IMR-90 (cell line): ENCODE measurements at regions not wholly inside any gene's neighbourhood (a gene's known extent, or its start where the extent isn't known, plus 50 kb on each side); places are given as distances from the start of the nearest gene placed in this dataset.

Source experiments
- ATAC-seq: fragments of 200-7000 bp; cut with Tn5 transposase; 2 replicates; pipeline ENCODE4 v1.9.1; 2020; ENCODE audit warnings: low read depth, mild to moderate bottlenecking, moderate library complexity
- BruUV-seq: library from RNA; stranded (reverse); fragments of 400-500 nt; replicated peaks from 2 replicates; lab custom pipeline; 2021; lab: Mats Ljungman, UMichigan
- CTCF ChIA-PET: fragments of 300-600 bp; formaldehyde crosslinking; extraction: SDS; loops from one replicate; lab custom pipeline; 2021; ENCODE audit warnings: antibody characterized with exemption; lab: Yijun Ruan, JAX
- POLR2A ChIA-PET: fragments of 300-600 bp; sonication (Branson Sonifier 250); formaldehyde crosslinking; loops from one replicate; lab custom pipeline; 2022; ENCODE audit warnings: antibody characterized with exemption; ENCODE audit not compliant: unreplicated experiment; lab: Charles Lee
- DNase-seq: peaks from one replicate; pipeline ENCODE4 v3.0.0; 2013
- H2AFZ ChIP-seq: replicated peaks from 2 replicates; pipeline ENCODE3; 2013; ENCODE audit warnings: low read length, mild to moderate bottlenecking; ENCODE audit not compliant: poor library complexity
- H2AK5ac ChIP-seq: 2 replicates; pipeline ENCODE4 v1.6.1; 2013; ENCODE audit warnings: low read depth, low read length, inconsistent platforms
- H2AK9ac ChIP-seq: replicated peaks from 2 replicates; pipeline ENCODE3; 2013; ENCODE audit warnings: mild to moderate bottlenecking, low read depth, low read length, moderate library complexity; ENCODE audit not compliant: poor library complexity
- H2BK120ac ChIP-seq: 2 replicates; pipeline ENCODE4 v1.6.1; 2013; ENCODE audit warnings: low read depth, low read length, inconsistent platforms
- H2BK15ac ChIP-seq: 3 replicates; pipeline ENCODE4 v1.6.1; 2013; ENCODE audit warnings: low read depth, low read length, inconsistent platforms
- H2BK20ac ChIP-seq: 2 replicates; pipeline ENCODE4 v1.6.1; 2013; ENCODE audit warnings: low read depth, mild to moderate bottlenecking, inconsistent platforms, low read length, moderate library complexity
- H2BK5ac ChIP-seq: 2 replicates; pipeline ENCODE4 v1.6.1; 2013; ENCODE audit warnings: mild to moderate bottlenecking, low read depth, low read length, inconsistent platforms; ENCODE audit not compliant: poor library complexity, severe bottlenecking
- H3K14ac ChIP-seq: replicated peaks from 2 replicates; pipeline ENCODE4 v1.6.1; 2013; ENCODE audit warnings: low read depth, low read length, inconsistent platforms
- H3K18ac ChIP-seq: 2 replicates; pipeline ENCODE4 v1.6.1; 2013; ENCODE audit warnings: low read depth, low read length, control low read depth
- H3K23ac ChIP-seq: 2 replicates; pipeline ENCODE4 v1.6.1; 2013; ENCODE audit warnings: low read depth, low read length, inconsistent platforms
- H3K27ac ChIP-seq: 2 replicates; pipeline ENCODE4 v1.5.1; 2013; ENCODE audit warnings: mild to moderate bottlenecking, control low read depth, low read length; ENCODE audit not compliant: insufficient read depth
- H3K27me3 ChIP-seq: 2 replicates; pipeline ENCODE4 v1.6.1; 2013; ENCODE audit warnings: low read length; ENCODE audit not compliant: control insufficient read depth, insufficient read depth
- H3K36me3 ChIP-seq: 2 replicates; pipeline ENCODE4 v1.6.1; 2013; ENCODE audit warnings: low read length, mixed read lengths; ENCODE audit not compliant: control insufficient read depth, insufficient read depth
- H3K4ac ChIP-seq: 2 replicates; pipeline ENCODE4 v1.6.1; 2013; ENCODE audit warnings: low read depth, low read length, inconsistent platforms
- H3K4me1 ChIP-seq: 2 replicates; pipeline ENCODE4 v1.6.1; 2013; ENCODE audit warnings: low read length, mixed read lengths; ENCODE audit not compliant: control insufficient read depth, insufficient read depth
- H3K4me2 ChIP-seq: 2 replicates; pipeline ENCODE4 v1.6.1; 2013; ENCODE audit warnings: low read depth, mild to moderate bottlenecking, control low read depth, low read length, moderate library complexity
- H3K4me3 ChIP-seq: 2 replicates; pipeline ENCODE4 v1.5.1; 2013; ENCODE audit warnings: low read depth, mild to moderate bottlenecking, control low read depth, low read length, moderate library complexity; ENCODE audit not compliant: insufficient read depth
- H3K56ac ChIP-seq: 2 replicates; pipeline ENCODE4 v1.6.1; 2013; ENCODE audit warnings: low read length, inconsistent platforms; ENCODE audit not compliant: insufficient read depth; ENCODE audit errors: extremely low read depth
- H3K79me1 ChIP-seq, 2 experiments: 2 replicates each; pipeline ENCODE4 v1.6.1; 2013; ENCODE audit warnings: low read length in 2 of 2, inconsistent platforms in 1 of 2, low read depth in 1 of 2
- H3K9ac ChIP-seq: 2 replicates; pipeline ENCODE4 v1.6.1; 2013; ENCODE audit warnings: low read depth, low read length, control low read depth
- H3K9me1 ChIP-seq: 2 replicates; pipeline ENCODE4 v1.6.1; 2013; ENCODE audit warnings: low read length, inconsistent platforms; ENCODE audit not compliant: insufficient read depth
- H3K9me3 ChIP-seq: 2 replicates; pipeline ENCODE4 v1.6.1; 2013; ENCODE audit warnings: low read length; ENCODE audit not compliant: control insufficient read depth, insufficient read depth
- H4K20me1 ChIP-seq: 2 replicates; pipeline ENCODE4 v1.6.1; 2013; ENCODE audit warnings: low read length, inconsistent platforms; ENCODE audit not compliant: insufficient read depth
- H4K5ac ChIP-seq: 2 replicates; pipeline ENCODE4 v1.6.1; 2013; ENCODE audit warnings: mild to moderate bottlenecking, low read depth, low read length, control low read depth
- H4K8ac ChIP-seq, 2 experiments: 2 replicates each; pipeline ENCODE4 v1.6.1; 2013; ENCODE audit warnings: low read depth in 2 of 2, low read length in 2 of 2, control low read depth in 1 of 2, inconsistent platforms in 1 of 2
- H4K91ac ChIP-seq: 2 replicates; pipeline ENCODE4 v1.6.1; 2013; ENCODE audit warnings: low read depth, low read length, inconsistent platforms; ENCODE audit not compliant: insufficient read depth
- ELK1 ChIP-seq: fragments of 150-350 bp; IDR thresholded peaks from 2 replicates; pipeline ENCODE4 v1.6.1; 2016; ENCODE audit warnings: low read depth, mild to moderate bottlenecking, low read length, moderate library complexity, borderline replicate concordance
- FOS ChIP-seq: fragments of 150-350 bp; IDR thresholded peaks from 2 replicates; pipeline ENCODE4 v1.6.1; 2016; ENCODE audit warnings: low read depth, low read length
- NFE2L2 ChIP-seq: fragments of 150-350 bp; IDR thresholded peaks from 2 replicates; pipeline ENCODE4 v1.6.1; 2016; ENCODE audit warnings: low read depth, mild to moderate bottlenecking, low read length
- RAD21 ChIP-seq: IDR thresholded peaks from 2 replicates; pipeline ENCODE4 v1.6.1; 2012; ENCODE audit warnings: low read length, improper control_type of control experiment
- WGBS, 2 experiments: methylation state at CpG; one replicate each; pipeline versions ENCODE4 v1.1.5 to v1.1.7; 2013; ENCODE audit warnings: missing lambda C conversion rate in 2 of 2; ENCODE audit not compliant: insufficient read length in 1 of 2; ENCODE audit errors: extremely low coverage in 2 of 2; 5-methylcytosine and 5-hydroxymethylcytosine counted together
- dilution Hi-C: fragments of 300-500 bp; cut with HindIII; formaldehyde crosslinking; loops from one replicate; pipeline ENCODE4 v1.14.3; 2018; ENCODE audit warnings: low sequenced_read_pairs; ENCODE audit not compliant: unreplicated experiment
- in situ Hi-C: fragments of 300-500 bp; cut with MboI; formaldehyde crosslinking; loops from 3 replicates; pipeline ENCODE4 v1.14.3; 2019; ENCODE audit warnings: low sequenced_read_pairs, inconsistent platforms, mixed read lengths
- intact Hi-C: fragments of 100-400 bp; cut with micrococcal nuclease; formaldehyde crosslinking; loops from 2 replicates; pipeline ENCODE4 v1.10.0; 2022

- Histone ChIP-seq H3K4me1 (no peaks in the 10 kb centered on the region), H2BK120ac (no peak overlapping the region), H3K18ac (no peak overlapping the region), H2AK9ac (no peak overlapping the region), H4K91ac (no peak overlapping the region), H4K5ac (no peak overlapping the region), H3K9me3 (no peaks in the 10 kb centered on the region), H3K79me1 (no peaks in the 10 kb centered on the region), H4K8ac (no peak overlapping the region), H3K36me3 (no peaks in the 10 kb centered on the region), H3K4me2 (no peak overlapping the region), H3K14ac (no peak overlapping the region), H3K9me1 (no peaks in the 10 kb centered on the region), H2BK20ac (no peak overlapping the region), H3K9ac (no peak overlapping the region), H3K27ac (no peak overlapping the region), H2AFZ (no peak overlapping the region), H3K4me3 (no peak overlapping the region), H3K4ac (no peak overlapping the region), H2AK5ac (no peak overlapping the region), H4K20me1 (no peaks in the 10 kb centered on the region), H2BK5ac (no peak overlapping the region), H2BK15ac (no peak overlapping the region), H3K23ac (no peak overlapping the region), H3K27me3 (no peaks in the 10 kb centered on the region), H3K56ac (no peak overlapping the region)
- in situ Hi-C loops, result no loop called here
- ChIA-PET POLR2A (no interaction called here), CTCF (no interaction called here)
- DNase-seq, result no peak
- intact Hi-C loops, result no loop called here
- TF ChIP-seq RAD21 (no peak), ELK1 (no peak), NFE2L2 (no peak), FOS (no peak)
- no TSS peak for BruUV-seq
- no CpG with 5 or more reads among the region's 3 CpGs for WGBS, 2 experiments
- no peak for ATAC-seq
- dilution Hi-C loops, result no loop called here
Measured at GRCh38 chr3:67808906-67809305, 154.5 kb upstream of the SUCLG2 start.
